ENCODE measurements at regions not wholly inside any gene's neighbourhood (a gene's known extent, or its start where the extent isn't known, plus 50 kb on each side); places are given as distances from the start of the nearest gene placed in this dataset.
A peak's percentile ranks its signal among the peaks of the same experiment; 100 is the strongest.
"Not testable (repeated sequence)": the region's sequence is repeated elsewhere in the genome, so short reads cannot be mapped to it uniquely, and the experiment has no call there.

- Histone ChIP-seq H3K4me3 (no peak overlapping the region), H3K4me1 (no peaks in the 10 kb centered on the region), H3K27ac (peak overlapping the region in 1 of 5 donors; percentile 0), H3K36me3 (no peaks in the 10 kb centered on the region), H3K27me3 (peaks cover 0 to 5% (median 0%) of the 10 kb centered on the region in 3 donors), H3K9me3 (peaks cover 0 to 4% (median 0%) of the 10 kb centered on the region in 4 donors)
- peak in 1 of 2 donors; percentile 9 for DNase-seq
- intact Hi-C loops (cut with DNase I; ENCODE audit: low total_unique reads): no loop called here
- TF ChIP-seq EP300 (IDR thresholded peaks at IDR 0.05): no peak
- TF ChIP-seq POLR2AphosphoS5 (IDR thresholded peaks at IDR 0.05): no peak
- TF ChIP-seq CTCF (IDR thresholded peaks at IDR 0.05): no peak
- no peak for TF ChIP-seq POLR2A (IDR thresholded peaks at IDR 0.05)
- 23 to 47% (median 31%) methylated on average over 3 of the region's 3 CpGs for WGBS, 5 donors
These were observed 418.0 kb downstream of the TMEM182 start for GRCh38 chr2:103179798-103180197.

DNA sequence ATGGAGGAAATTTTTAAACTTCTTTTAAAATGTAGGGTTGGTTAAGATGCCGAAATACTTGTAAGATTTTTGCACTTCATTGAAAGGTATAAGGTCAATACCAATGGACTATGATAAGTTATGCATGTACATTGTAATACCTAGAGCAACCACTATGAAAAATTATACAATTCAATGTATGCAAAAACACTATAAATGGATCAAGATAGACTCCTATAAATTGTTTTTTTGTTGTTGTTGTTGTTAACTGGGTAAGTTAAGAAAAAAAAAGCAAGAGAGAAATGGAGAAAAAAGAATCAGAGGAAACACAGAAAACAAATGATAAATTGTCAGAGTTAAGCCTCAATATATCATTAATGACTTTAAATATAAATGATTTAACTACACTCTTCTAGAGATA, 421.2 kb downstream of the TMEM182 start:
- intact Hi-C loops (cut with DNase I; ENCODE audit: low total_unique reads): no loop called here
- no peak overlapping the region for H3K4me3 ChIP-seq
- H3K4me1 ChIP-seq: no peaks in the 10 kb centered on the region
- peaks cover 0 to 11% (median 0%) of the 10 kb centered on the region in 4 donors for H3K9me3 ChIP-seq
- DNase-seq: no peak
- WGBS, 5 donors: 72 to 94% (median 90%) methylated on average over 1 of the region's 1 CpG
- peaks cover 0 to 5% (median 0%) of the 10 kb centered on the region in 3 donors for H3K27me3 ChIP-seq
- H3K36me3 ChIP-seq: no peaks in the 10 kb centered on the region
- H3K27ac ChIP-seq: no peak overlapping the region
- no peak for TF ChIP-seq EP300 (IDR thresholded peaks at IDR 0.05)
- no peak for TF ChIP-seq CTCF (IDR thresholded peaks at IDR 0.05)
- TF ChIP-seq POLR2A (IDR thresholded peaks at IDR 0.05): no peak
- TF ChIP-seq POLR2AphosphoS5 (IDR thresholded peaks at IDR 0.05): no peak

DNA sequence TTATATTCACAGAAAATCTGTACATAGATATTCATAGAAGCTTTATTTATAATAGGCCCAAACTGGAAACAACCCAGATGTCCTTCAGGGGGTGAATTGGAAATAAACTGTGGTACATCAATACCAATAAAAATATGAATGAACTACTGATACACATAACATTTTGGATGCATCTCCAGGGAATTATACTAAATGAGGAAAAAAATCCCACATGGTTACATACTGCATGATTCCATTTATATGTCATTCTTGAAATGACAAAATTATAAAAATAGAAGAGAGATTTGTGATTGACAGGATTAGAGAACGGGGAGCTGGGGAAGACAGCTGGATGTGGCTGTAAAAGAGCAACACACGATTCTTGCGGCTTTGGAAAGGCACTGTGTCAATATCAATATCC, 435.0 kb downstream of the TMEM182 start:
- WGBS, 5 donors: 60 to 80% (median 78%) methylated on average over 3 of the region's 3 CpGs
- intact Hi-C loops (cut with DNase I; ENCODE audit: low total_unique reads): no loop called here
- no peaks in the 10 kb centered on the region for H3K36me3 ChIP-seq
- no peaks in the 10 kb centered on the region for H3K27me3 ChIP-seq
- H3K4me3 ChIP-seq: no peak overlapping the region
- DNase-seq: no peak
- no peaks in the 10 kb centered on the region for H3K4me1 ChIP-seq
- no peak overlapping the region for H3K27ac ChIP-seq
- TF ChIP-seq POLR2A (IDR thresholded peaks at IDR 0.05) (no peak), EP300 (IDR thresholded peaks at IDR 0.05) (no peak), POLR2AphosphoS5 (IDR thresholded peaks at IDR 0.05) (no peak), CTCF (IDR thresholded peaks at IDR 0.05) (no peak)
- peaks cover 0 to 26% (median 12%) of the 10 kb centered on the region in 4 donors for H3K9me3 ChIP-seq

DNA sequence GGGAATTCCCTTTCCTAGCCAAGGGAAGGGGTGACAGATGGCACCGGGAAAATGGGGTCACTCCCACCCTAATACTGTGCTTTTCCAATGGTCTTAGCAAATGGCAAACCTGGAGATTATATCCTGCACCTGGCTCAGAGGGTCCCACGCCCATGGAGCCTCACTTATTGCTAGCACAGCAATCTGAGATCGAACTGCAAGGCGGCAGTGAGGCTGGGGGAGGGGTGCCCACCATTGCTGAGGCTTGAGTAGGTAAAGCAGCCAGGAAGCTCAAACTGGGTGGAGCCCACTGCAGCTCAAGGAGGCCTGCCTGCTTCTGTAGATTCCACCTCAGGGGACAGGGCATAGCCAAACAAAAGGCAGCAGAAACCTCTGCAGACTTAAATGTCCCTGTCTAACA, 438.9 kb downstream of the TMEM182 start:
- DNase-seq; intact Hi-C loops (cut with DNase I; ENCODE audit: low total_unique reads); H3K4me1 ChIP-seq; H3K4me3 ChIP-seq; H3K27ac ChIP-seq; H3K36me3 ChIP-seq; H3K27me3 ChIP-seq: not testable (repeated sequence)
- WGBS, 5 donors: 73 to 80% (median 76%) methylated on average over 4 of the region's 4 CpGs
- H3K9me3 ChIP-seq: peaks cover 0 to 18% (median 9%) of the 10 kb centered on the region in 4 donors

GRCh38 chr2:103208916-103209315, 447.1 kb downstream of the TMEM182 start:
- no peaks in the 10 kb centered on the region for H3K4me1 ChIP-seq
- peak in 1 of 2 donors; percentile 12 for DNase-seq
- no peak for TF ChIP-seq POLR2A (IDR thresholded peaks at IDR 0.05)
- TF ChIP-seq CTCF (IDR thresholded peaks at IDR 0.05): no peak
- TF ChIP-seq EP300 (IDR thresholded peaks at IDR 0.05): no peak
- no peak for TF ChIP-seq POLR2AphosphoS5 (IDR thresholded peaks at IDR 0.05)
- no peak overlapping the region for H3K27ac ChIP-seq
- no peaks in the 10 kb centered on the region for H3K27me3 ChIP-seq
- H3K4me3 ChIP-seq: no peak overlapping the region
- intact Hi-C loops (cut with DNase I; ENCODE audit: low total_unique reads): no loop called here
- no peaks in the 10 kb centered on the region for H3K9me3 ChIP-seq
- H3K36me3 ChIP-seq: no peaks in the 10 kb centered on the region
- WGBS, 5 donors: 27 to 42% (median 33%) methylated on average over 3 of the region's 3 CpGs
